GM12892 (cell line): ENCODE measurements at regions not wholly inside any gene's neighbourhood (a gene's known extent, or its start where the extent isn't known, plus 50 kb on each side); places are given as distances from the start of the nearest gene placed in this dataset.

Source experiments
- DNase-seq: peaks from one replicate; pipeline ENCODE4 v3.0.0; 2011; ENCODE audit not compliant: insufficient read length
- FAIRE-seq: peaks from 2 replicates; lab custom pipeline; 2011; peaks lifted over from hg19 to GRCh38; lab: Jason Lieb, UNC
- POLR2A ChIP-seq: IDR thresholded peaks from 2 replicates; pipeline ENCODE4 v1.6.1; 2011; ENCODE audit warnings: low read depth, low read length, control low read depth
- POLR2AphosphoS5 ChIP-seq: IDR thresholded peaks from 2 replicates; pipeline ENCODE4 v1.6.1; 2011; ENCODE audit warnings: low read depth, low read length, control low read depth
- TAF1 ChIP-seq: IDR thresholded peaks from 2 replicates; pipeline ENCODE4 v1.6.1; 2011; ENCODE audit warnings: low read depth, mild to moderate bottlenecking, control low read depth, low read length, borderline replicate concordance

GRCh38 chr2:100666996-100667395 lies 104.2 kb downstream of the PDCL3 start:
- no peak for TF ChIP-seq POLR2A
- no peak for TF ChIP-seq POLR2AphosphoS5
- no peak for TF ChIP-seq TAF1
- FAIRE-seq (no peak), DNase-seq (no peak)

- no peak for FAIRE-seq
- DNase-seq, result no peak
- TF ChIP-seq POLR2AphosphoS5, result no peak
- no peak for TF ChIP-seq TAF1
- TF ChIP-seq POLR2A, result no peak
These were observed 105.0 kb downstream of the PDCL3 start for GRCh38 chr2:100667801-100668200.

- DNase-seq (no peak), FAIRE-seq (no peak)
- TF ChIP-seq POLR2AphosphoS5 (no peak), TAF1 (no peak), POLR2A (no peak)
These were observed 107.4 kb downstream of the PDCL3 start for GRCh38 chr2:100670232-100670631.

GRCh38 chr2:100673115-100673514 lies 110.3 kb downstream of the PDCL3 start:
- TF ChIP-seq POLR2AphosphoS5 (no peak), POLR2A (no peak), TAF1 (no peak)
- FAIRE-seq, result no peak
- DNase-seq, result no peak

- FAIRE-seq (no peak), DNase-seq (no peak)
- no peak for TF ChIP-seq TAF1
- TF ChIP-seq POLR2AphosphoS5, result no peak
- TF ChIP-seq POLR2A, result no peak
These were observed 111.1 kb downstream of the PDCL3 start for GRCh38 chr2:100673691-100674485.

- TF ChIP-seq TAF1 (no peak), POLR2AphosphoS5 (no peak), POLR2A (no peak)
- FAIRE-seq (no peak), DNase-seq (no peak)
These were observed 111.9 kb downstream of the PDCL3 start for GRCh38 chr2:100674666-100675065.

GRCh38 chr2:100675373-100675772 lies 112.6 kb downstream of the PDCL3 start:
- no peak for DNase-seq
- no peak for FAIRE-seq
- no peak for TF ChIP-seq POLR2A
- TF ChIP-seq TAF1, result no peak
- TF ChIP-seq POLR2AphosphoS5, result no peak

- TF ChIP-seq POLR2A (no peak), TAF1 (no peak), POLR2AphosphoS5 (no peak)
- FAIRE-seq, result no peak
- DNase-seq, result no peak
These were observed 113.1 kb downstream of the PDCL3 start for GRCh38 chr2:100675855-100676254.

- FAIRE-seq (no peak), DNase-seq (no peak)
- TF ChIP-seq TAF1 (no peak), POLR2A (no peak), POLR2AphosphoS5 (no peak)
These were observed 113.6 kb downstream of the PDCL3 start for GRCh38 chr2:100676346-100676745.

GRCh38 chr2:100677611-100678185 lies 114.9 kb downstream of the PDCL3 start:
- DNase-seq (no peak), FAIRE-seq (no peak)
- TF ChIP-seq POLR2AphosphoS5, result no peak

GRCh38 chr2:100679211-100679610 lies 116.4 kb downstream of the PDCL3 start:
- DNase-seq (no peak), FAIRE-seq (no peak)

GRCh38 chr2:100682536-100682935 lies 119.7 kb downstream of the PDCL3 start:
- DNase-seq, result no peak
- no peak for FAIRE-seq
- TF ChIP-seq POLR2A (no peak), TAF1 (no peak), POLR2AphosphoS5 (no peak)

More at GRCh38 chr2:100679211-100679610, 116.4 kb downstream of the PDCL3 start:
- TF ChIP-seq POLR2A (no peak), TAF1 (no peak), POLR2AphosphoS5 (no peak)
